Progenitor cell of endocrine pancreas (in vitro differentiated cells): ENCODE measurements at regions not wholly inside any gene's neighbourhood (a gene's known extent, or its start where the extent isn't known, plus 50 kb on each side); places are given as distances from the start of the nearest gene placed in this dataset.
"Not testable (repeated sequence)": the region's sequence is repeated elsewhere in the genome, so short reads cannot be mapped to it uniquely, and the experiment has no call there.

ENCODE experiments used
- DNase-seq: peaks from one replicate; pipeline ENCODE4 v3.0.0; 2021; ENCODE audit warnings: low spot score; ENCODE audit not compliant: unreplicated experiment
- H3K27ac Mint-ChIP-seq: 2 replicates; pipeline ENCODE4 v1.8.0; 2021; ENCODE audit warnings: mild to moderate bottlenecking, moderate library complexity, mixed read lengths
- H3K27me3 Mint-ChIP-seq: 2 replicates; pipeline ENCODE4 v1.8.0; 2021; ENCODE audit warnings: mixed read lengths
- H3K36me3 Mint-ChIP-seq: 2 replicates; pipeline ENCODE4 v1.8.0; 2022; ENCODE audit warnings: mixed read lengths; ENCODE audit not compliant: insufficient read depth
- H3K4me1 Mint-ChIP-seq: 2 replicates; pipeline ENCODE4 v1.8.0; 2021; ENCODE audit warnings: low read depth, mixed read lengths
- H3K4me3 Mint-ChIP-seq: 2 replicates; pipeline ENCODE4 v1.8.0; 2021; ENCODE audit warnings: low read depth, mild to moderate bottlenecking, moderate library complexity, mixed read lengths
- H3K9me3 Mint-ChIP-seq: 2 replicates; pipeline ENCODE4 v1.8.0; 2021; ENCODE audit warnings: low read depth, mixed read lengths
- CTCF ChIP-seq: fragments of 200-600 bp; sonication (generic); IDR thresholded peaks from one replicate; pipeline ENCODE4 v1.5.0; 2021; ENCODE audit warnings: antibody characterized with exemption, mild to moderate bottlenecking; ENCODE audit not compliant: unreplicated experiment

DNA sequence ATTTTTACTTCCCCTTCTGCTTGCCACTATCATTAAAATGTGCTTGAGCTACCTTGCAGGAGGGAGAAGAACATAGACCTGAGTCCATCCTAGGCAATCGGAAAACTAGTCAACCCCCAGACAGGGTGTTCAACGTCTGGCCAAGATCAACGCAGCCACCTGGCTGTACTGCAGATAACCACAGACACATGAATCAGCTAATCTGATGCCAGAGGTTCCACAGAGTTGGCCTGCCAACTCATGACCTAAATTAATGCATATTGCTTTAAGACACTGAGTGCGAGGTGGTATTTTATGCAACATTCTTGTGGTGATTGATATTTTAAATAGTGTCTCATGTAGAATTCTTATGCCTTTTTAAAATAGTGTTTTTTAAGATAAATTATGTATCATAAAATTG is 1283.8 kb upstream of the PABPC4L start:
- Mint-ChIP-seq H3K9me3 (no peaks in the 10 kb centered on the region), H3K4me1 (no peaks in the 10 kb centered on the region), H3K27ac (no peak overlapping the region), H3K36me3 (no peaks in the 10 kb centered on the region), H3K4me3 (no peak overlapping the region), H3K27me3 (no peaks in the 10 kb centered on the region)
- TF ChIP-seq CTCF = no peak
- DNase-seq = no peak

DNA sequence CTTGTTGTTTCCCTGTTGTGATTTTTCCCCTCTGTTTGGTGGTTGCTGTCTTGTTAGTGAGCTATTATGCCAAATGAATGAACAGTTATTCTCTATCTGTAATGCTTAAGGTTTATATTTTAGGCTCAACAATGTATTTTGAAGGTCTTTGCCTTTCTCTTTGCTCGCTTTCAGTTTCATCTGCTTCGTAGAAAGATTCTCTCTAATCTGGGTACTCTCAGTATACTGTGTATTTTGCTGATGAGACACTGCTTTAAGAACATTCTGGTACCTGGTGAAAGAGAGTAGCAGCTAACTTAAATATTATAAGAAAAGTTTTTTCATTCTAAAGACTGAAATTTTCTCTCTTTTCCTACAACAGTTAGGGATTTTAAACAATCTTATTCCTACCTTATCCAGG is 1274.7 kb upstream of the PABPC4L start:
- no peak for DNase-seq
- Mint-ChIP-seq H3K4me3 (no peak overlapping the region), H3K27me3 (no peaks in the 10 kb centered on the region), H3K9me3 (peaks cover 17% of the 10 kb centered on the region), H3K27ac (no peak overlapping the region), H3K4me1 (no peaks in the 10 kb centered on the region), H3K36me3 (no peaks in the 10 kb centered on the region)
- TF ChIP-seq CTCF = no peak

GRCh38 chr4:135464311-135464710 is 1262.7 kb upstream of the PABPC4L start:
- Mint-ChIP-seq H3K36me3 (no peaks in the 10 kb centered on the region), H3K4me3 (no peak overlapping the region), H3K27ac (no peak overlapping the region), H3K27me3 (no peaks in the 10 kb centered on the region), H3K9me3 (peaks cover 9% of the 10 kb centered on the region), H3K4me1 (peaks cover 9% of the 10 kb centered on the region)
- no peak for TF ChIP-seq CTCF
- DNase-seq = no peak

DNA sequence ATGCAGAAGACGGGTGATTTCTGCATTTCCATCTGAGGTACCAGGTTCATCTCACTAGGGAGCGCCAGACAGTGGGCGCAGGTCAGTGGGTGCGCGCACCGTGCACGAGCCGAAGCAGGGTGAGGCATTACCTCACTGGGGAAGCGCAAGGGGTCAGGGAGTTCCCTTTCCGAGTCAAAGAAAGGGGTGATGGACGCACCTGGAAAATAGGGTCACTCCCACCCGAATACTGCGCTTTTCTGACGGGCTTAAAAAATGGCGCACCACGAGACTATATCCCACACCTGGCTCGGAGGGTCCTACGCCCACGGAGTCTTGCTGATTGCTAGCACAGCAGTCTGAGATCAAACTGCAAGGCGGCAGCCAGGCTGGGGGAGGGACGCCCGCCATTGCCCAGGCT is 1246.0 kb upstream of the PABPC4L start:
- not testable (repeated sequence) for H3K27me3 Mint-ChIP-seq, H3K4me1 Mint-ChIP-seq, DNase-seq, H3K36me3 Mint-ChIP-seq, H3K4me3 Mint-ChIP-seq, H3K9me3 Mint-ChIP-seq, H3K27ac Mint-ChIP-seq

DNA sequence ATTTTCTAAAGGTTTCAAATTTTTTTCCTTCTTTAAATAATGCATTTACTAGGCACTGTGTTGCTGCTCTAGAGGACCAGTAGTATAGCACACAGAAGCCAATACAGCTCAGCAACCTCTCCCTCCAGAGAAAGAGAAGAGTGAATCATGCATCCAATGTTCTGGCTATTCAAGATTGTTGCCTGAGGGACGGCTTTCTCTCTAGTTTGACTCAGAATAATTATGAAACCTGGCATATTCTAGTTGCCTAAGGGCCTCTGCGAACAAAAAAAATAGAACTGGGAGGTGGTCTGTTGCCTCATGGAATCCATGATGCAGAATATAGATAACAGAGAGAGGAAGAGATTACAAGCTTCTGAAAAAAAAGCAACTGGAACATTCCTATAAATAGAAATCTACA is 1233.3 kb upstream of the PABPC4L start:
- Mint-ChIP-seq H3K27ac (no peak overlapping the region), H3K4me3 (no peak overlapping the region), H3K27me3 (no peaks in the 10 kb centered on the region), H3K36me3 (peaks cover 1% of the 10 kb centered on the region), H3K9me3 (peaks cover 21% of the 10 kb centered on the region), H3K4me1 (no peaks in the 10 kb centered on the region)
- no peak for DNase-seq
- TF ChIP-seq CTCF = no peak

- no peaks in the 10 kb centered on the region for H3K27me3 Mint-ChIP-seq
- no peak overlapping the region for H3K27ac Mint-ChIP-seq
- no peak for DNase-seq
- H3K36me3 Mint-ChIP-seq = no peaks in the 10 kb centered on the region
- TF ChIP-seq CTCF = no peak
- H3K4me1 Mint-ChIP-seq = no peaks in the 10 kb centered on the region
- H3K4me3 Mint-ChIP-seq = no peak overlapping the region
- H3K9me3 Mint-ChIP-seq = no peaks in the 10 kb centered on the region
Observed at GRCh38 chr4:135429528-135429927, 1227.9 kb upstream of the PABPC4L start.
